MCF 10A (cell line): ENCODE measurements at regions not wholly inside any gene's neighbourhood (a gene's known extent, or its start where the extent isn't known, plus 50 kb on each side); places are given as distances from the start of the nearest gene placed in this dataset.

Experiments used
- BruUV-seq: library from RNA; stranded (reverse); fragments of 400-500 nt; replicated peaks from 2 replicates; lab custom pipeline; 2021; lab: Mats Ljungman, UMichigan
- CTCF ChIA-PET: fragments of 300-600 bp; sonication (Branson Sonifier 250); formaldehyde crosslinking; extraction: SDS; loops from one replicate; lab custom pipeline; 2021; ENCODE audit warnings: antibody characterized with exemption, inconsistent platforms; lab: Yijun Ruan, JAX
- POLR2A ChIA-PET: fragments of 300-600, 350-650 bp; sonication (Branson Sonifier 250); formaldehyde crosslinking; extraction: SDS; loops from one replicate; lab custom pipeline; 2020; ENCODE audit warnings: antibody characterized with exemption, inconsistent platforms; lab: Yijun Ruan, JAX
- DNase-seq: peaks from one replicate; pipeline ENCODE4 v3.0.0-alpha.2; 2018; ENCODE audit not compliant: unreplicated experiment
- H3K27ac Mint-ChIP-seq: one replicate; pipeline ENCODE4 v1.8.0; 2022; ENCODE audit warnings: mild to moderate bottlenecking, low read depth, mixed read lengths; ENCODE audit not compliant: unreplicated experiment
- H3K27me3 Mint-ChIP-seq: one replicate; pipeline ENCODE4 v1.8.0; 2022; ENCODE audit warnings: mixed read lengths; ENCODE audit not compliant: insufficient read depth, unreplicated experiment
- H3K36me3 Mint-ChIP-seq: one replicate; pipeline ENCODE4 v1.8.0; 2022; ENCODE audit warnings: mild to moderate bottlenecking, moderate library complexity, mixed read lengths; ENCODE audit not compliant: insufficient read depth, unreplicated experiment
- H3K4me1 Mint-ChIP-seq: one replicate; pipeline ENCODE4 v1.8.0; 2022; ENCODE audit warnings: mixed read lengths; ENCODE audit not compliant: insufficient read depth, unreplicated experiment
- H3K4me3 Mint-ChIP-seq: one replicate; pipeline ENCODE4 v1.8.0; 2022; ENCODE audit warnings: mild to moderate bottlenecking, moderate library complexity, mixed read lengths; ENCODE audit not compliant: unreplicated experiment
- H3K9me3 Mint-ChIP-seq: one replicate; pipeline ENCODE4 v1.8.0; 2022; ENCODE audit warnings: mixed read lengths; ENCODE audit not compliant: unreplicated experiment
- CTCF ChIP-seq: fragments of 200-600 bp; IDR thresholded peaks from one replicate; pipeline ENCODE4 v1.8.0; 2022; ENCODE audit warnings: antibody characterized with exemption, mild to moderate bottlenecking; ENCODE audit not compliant: unreplicated experiment
- intact Hi-C: fragments of 100-400 bp; cut with micrococcal nuclease; formaldehyde crosslinking; loops from 2 replicates; pipeline ENCODE4 v1.14.1; 2022

- peaks cover 18% of the 10 kb centered on the region for H3K4me1 Mint-ChIP-seq
- no peak for DNase-seq
- peaks cover 15% of the 10 kb centered on the region for H3K9me3 Mint-ChIP-seq
- H3K27ac Mint-ChIP-seq = peak overlapping the region; percentile 94
- ChIA-PET CTCF (interaction anchor here (0.6 to 1.4 kb wide), 3 partner anchors 20 to 308 kb away, joined by 3 read pairs; no protein-coding TSS in a partner anchor), POLR2A (interaction anchor here (0.7 to 2.0 kb wide), 9 partner anchors 8 to 669 kb away, joined by 3 to 6 read pairs (median 4); no protein-coding TSS in a partner anchor)
- peaks cover 7% of the 10 kb centered on the region for H3K36me3 Mint-ChIP-seq
- H3K27me3 Mint-ChIP-seq = no peaks in the 10 kb centered on the region
- intact Hi-C loops = no loop called here
- no peak for TF ChIP-seq CTCF
- no TSS peak for BruUV-seq
- no peak overlapping the region for H3K4me3 Mint-ChIP-seq
Measured at GRCh38 chr13:40452038-40452666, 214.3 kb downstream of the FOXO1 start.

- H3K4me3 Mint-ChIP-seq = peak overlapping the region; percentile 40
- no peak for DNase-seq
- H3K36me3 Mint-ChIP-seq = peaks cover 7% of the 10 kb centered on the region
- intact Hi-C loops = no loop called here
- no peaks in the 10 kb centered on the region for H3K27me3 Mint-ChIP-seq
- POLR2A ChIA-PET = interaction anchor here (0.7 to 2.0 kb wide), 21 partner anchors 9 to 687 kb away, joined by 3 to 6 read pairs (median 4); no protein-coding TSS in a partner anchor
- CTCF ChIA-PET = interaction anchor here (0.6 to 1.4 kb wide), 3 partner anchors 217 to 646 kb away, joined by 3 read pairs; no protein-coding TSS in a partner anchor
- H3K4me1 Mint-ChIP-seq = peaks cover 18% of the 10 kb centered on the region
- TF ChIP-seq CTCF = no peak
- peaks cover 11% of the 10 kb centered on the region for H3K9me3 Mint-ChIP-seq
- H3K27ac Mint-ChIP-seq = peak overlapping the region; percentile 94
- BruUV-seq = TSS peak; percentile 43
Measured at GRCh38 chr13:40452741-40453334, 213.6 kb downstream of the FOXO1 start.

- intact Hi-C loops = no loop called here
- H3K9me3 Mint-ChIP-seq = peaks cover 11% of the 10 kb centered on the region
- peaks cover 7% of the 10 kb centered on the region for H3K36me3 Mint-ChIP-seq
Measured at GRCh38 chr13:40453351-40454021, 213.0 kb downstream of the FOXO1 start.

More at GRCh38 chr13:40453351-40454021, 213.0 kb downstream of the FOXO1 start:
- BruUV-seq = no TSS peak
- POLR2A ChIA-PET = interaction anchor here (0.6 to 2.0 kb wide), 26 partner anchors 9 to 687 kb away, joined by 3 to 6 read pairs (median 4); no protein-coding TSS in a partner anchor
- no peak for TF ChIP-seq CTCF
- CTCF ChIA-PET = interaction anchor here (0.6 to 1.4 kb wide), 2 partner anchors 309 to 647 kb away, joined by 3 read pairs; no protein-coding TSS in a partner anchor
- Mint-ChIP-seq H3K27me3 (no peaks in the 10 kb centered on the region), H3K4me1 (peaks cover 18% of the 10 kb centered on the region), H3K4me3 (peak overlapping the region; percentile 40), H3K27ac (peak overlapping the region; percentile 94)
- DNase-seq = peak; percentile 92
